SU-DHL-6 (cell line): ENCODE measurements at regions not wholly inside any gene's neighbourhood (a gene's known extent, or its start where the extent isn't known, plus 50 kb on each side); places are given as distances from the start of the nearest gene placed in this dataset.
A peak's percentile ranks its signal among the peaks of the same experiment; 100 is the strongest.

Source experiments
- H2AFZ ChIP-seq: fragments of 200-600 bp; sonication (generic); 2 replicates; pipeline ENCODE4 v1.6.1; 2014; ENCODE audit warnings: low read depth, mild to moderate bottlenecking, moderate library complexity, mixed read lengths, antibody characterized with exemption, low read length; ENCODE audit not compliant: severe bottlenecking
- H3F3A ChIP-seq: fragments of 200-600 bp; shearing (Covaris generic); 2 replicates; pipeline ENCODE4 v1.6.0; 2016; ENCODE audit warnings: antibody characterized with exemption, mild to moderate bottlenecking; ENCODE audit not compliant: insufficient read depth
- H3K27ac ChIP-seq: fragments of 200-600 bp; sonication (generic); 2 replicates; pipeline ENCODE4 v1.5.1; 2016; ENCODE audit warnings: low read depth, mild to moderate bottlenecking, low read length, moderate library complexity, mixed read lengths
- H3K27me3 ChIP-seq: fragments of 200-600 bp; sonication (generic), shearing (Covaris generic); 2 replicates; pipeline ENCODE4 v1.6.0; 2014; ENCODE audit warnings: mild to moderate bottlenecking, low read length
- H3K36me3 ChIP-seq: fragments of 200-600 bp; sonication (generic); 2 replicates; pipeline ENCODE4 v1.6.1; 2014; ENCODE audit warnings: mild to moderate bottlenecking, low read length, mixed read lengths
- H3K4me2 ChIP-seq: fragments of 300-600, 200-600 bp; shearing (Covaris generic), sonication (generic); 2 replicates; pipeline ENCODE4 v1.6.0; 2014; ENCODE audit warnings: low read length, low read depth, mild to moderate bottlenecking; ENCODE audit not compliant: poor library complexity, severe bottlenecking
- H3K4me3 ChIP-seq: fragments of 200-600 bp; sonication (generic); 2 replicates; pipeline ENCODE4 v1.5.1; 2014; ENCODE audit warnings: antibody characterized with exemption, low read length, mild to moderate bottlenecking, mixed read lengths; ENCODE audit not compliant: insufficient read depth, poor library complexity, severe bottlenecking
- H3K79me2 ChIP-seq: fragments of 200-600 bp; sonication (generic); 2 replicates; pipeline ENCODE4 v1.6.1; 2014; ENCODE audit warnings: mild to moderate bottlenecking, low read length, moderate library complexity; ENCODE audit not compliant: insufficient read depth
- H3K9ac ChIP-seq: fragments of 200-600 bp; sonication (generic); 2 replicates; pipeline ENCODE4 v1.7.0; 2014; ENCODE audit warnings: mild to moderate bottlenecking, low read length
- H3K9me2 ChIP-seq: fragments of 200-600 bp; sonication (generic); replicated peaks from 2 replicates; pipeline ENCODE4 v1.6.1; 2014; ENCODE audit warnings: low read length; ENCODE audit not compliant: insufficient read depth
- H3K9me3 ChIP-seq: fragments of 200-600 bp; sonication (generic); 2 replicates; pipeline ENCODE4 v1.6.1; 2014; ENCODE audit warnings: low read length, mixed read lengths; ENCODE audit not compliant: insufficient read depth
- H4K20me1 ChIP-seq: fragments of 200-600 bp; sonication (generic); 2 replicates; pipeline ENCODE4 v1.6.1; 2014; ENCODE audit warnings: low read depth, mild to moderate bottlenecking, antibody characterized with exemption, low read length, moderate library complexity, mixed read lengths
- CTCF ChIP-seq: fragments of 200-600 bp; sonication (generic); IDR thresholded peaks from one replicate; pipeline ENCODE4 v1.5.1; 2017; ENCODE audit warnings: antibody characterized with exemption, mild to moderate bottlenecking, low read length, moderate library complexity; ENCODE audit not compliant: insufficient read depth, poor library complexity, severe bottlenecking
- EZH2phosphoT487 ChIP-seq: fragments of 200-600 bp; sonication (generic), shearing (Covaris generic); conservative IDR thresholded peaks from 2 replicates; pipeline ENCODE4 v1.6.1; 2018; ENCODE audit warnings: mild to moderate bottlenecking, antibody characterized with exemption, low read length, moderate library complexity, mixed read lengths

- H3K9me2 ChIP-seq = no peaks in the 10 kb centered on the region
- H3K27me3 ChIP-seq = no peaks in the 10 kb centered on the region
- H3K79me2 ChIP-seq = no peaks in the 10 kb centered on the region
- H3K27ac ChIP-seq = no peak overlapping the region
- no peaks in the 10 kb centered on the region for H3F3A ChIP-seq
- no peak overlapping the region for H3K9ac ChIP-seq
- H3K4me2 ChIP-seq = no peak overlapping the region
- H4K20me1 ChIP-seq = no peaks in the 10 kb centered on the region
- TF ChIP-seq EZH2phosphoT487 (no peak), CTCF (no peak)
- H3K9me3 ChIP-seq = no peaks in the 10 kb centered on the region
- no peak overlapping the region for H2AFZ ChIP-seq
- no peaks in the 10 kb centered on the region for H3K36me3 ChIP-seq
- H3K4me3 ChIP-seq = no peak overlapping the region
Observed at GRCh38 chr12:97398704-97399103, 63.9 kb upstream of the RMST start.

- H3K9ac ChIP-seq = no peak overlapping the region
- H4K20me1 ChIP-seq = no peaks in the 10 kb centered on the region
- no peaks in the 10 kb centered on the region for H3K9me3 ChIP-seq
- no peaks in the 10 kb centered on the region for H3F3A ChIP-seq
- no peaks in the 10 kb centered on the region for H3K79me2 ChIP-seq
- no peak overlapping the region for H3K27ac ChIP-seq
- no peak overlapping the region for H3K4me3 ChIP-seq
- no peaks in the 10 kb centered on the region for H3K27me3 ChIP-seq
- no peak for TF ChIP-seq CTCF
- H3K4me2 ChIP-seq = no peak overlapping the region
- no peaks in the 10 kb centered on the region for H3K9me2 ChIP-seq
- H3K36me3 ChIP-seq = no peaks in the 10 kb centered on the region
- no peak overlapping the region for H2AFZ ChIP-seq
Observed at GRCh38 chr12:97404093-97404492, 58.5 kb upstream of the RMST start.

DNA sequence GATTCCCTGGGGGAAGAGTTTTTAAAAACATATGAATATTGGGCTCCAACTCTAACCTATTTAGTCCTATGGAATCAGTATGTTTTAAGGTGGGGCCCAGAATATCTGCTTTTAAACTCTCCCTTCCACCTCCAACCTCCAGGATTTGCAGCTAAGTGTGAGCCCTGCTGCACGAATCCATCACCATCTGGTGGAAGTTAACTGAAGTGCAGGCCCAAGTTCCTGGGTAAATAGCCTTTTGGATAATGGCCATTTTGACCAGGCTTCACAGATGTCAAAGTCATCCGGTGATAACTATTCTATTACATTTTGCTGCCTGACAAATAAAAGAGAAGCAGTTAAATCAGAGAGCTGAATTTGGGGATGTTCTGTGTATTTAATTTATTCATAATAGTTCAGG lies 58.1 kb upstream of the RMST start:
- H3K4me2 ChIP-seq = no peak overlapping the region
- H3K9me3 ChIP-seq = no peaks in the 10 kb centered on the region

More for the DNA sequence above, 58.1 kb upstream of the RMST start:
- no peaks in the 10 kb centered on the region for H4K20me1 ChIP-seq
- H3K79me2 ChIP-seq = no peaks in the 10 kb centered on the region
- H3K9ac ChIP-seq = no peak overlapping the region
- H2AFZ ChIP-seq = no peak overlapping the region
- H3K4me3 ChIP-seq = no peak overlapping the region
- H3K27ac ChIP-seq = no peak overlapping the region
- TF ChIP-seq CTCF (peak; percentile 44), EZH2phosphoT487 (no peak)
- no peaks in the 10 kb centered on the region for H3K9me2 ChIP-seq
- H3K27me3 ChIP-seq = no peaks in the 10 kb centered on the region
- no peaks in the 10 kb centered on the region for H3K36me3 ChIP-seq
- no peaks in the 10 kb centered on the region for H3F3A ChIP-seq
